ENCODE measurements at regions not wholly inside any gene's neighbourhood (a gene's known extent, or its start where the extent isn't known, plus 50 kb on each side); places are given as distances from the start of the nearest gene placed in this dataset.

GRCh38 chr5:20128343-20128742, 140.3 kb upstream of the CDH18 start:
- H3K27me3 Mint-ChIP-seq: no peaks in the 10 kb centered on the region
- H3K36me3 Mint-ChIP-seq: no peaks in the 10 kb centered on the region
- peaks cover 9% of the 10 kb centered on the region for H3K9me3 Mint-ChIP-seq
- H3K27ac Mint-ChIP-seq: no peak overlapping the region
- H3K4me1 Mint-ChIP-seq: no peaks in the 10 kb centered on the region
- ATAC-seq (ENCODE audit: low read depth) (no peak), DNase-seq (no peak)
- no peak overlapping the region for H3K4me3 Mint-ChIP-seq
- POLR2A ChIA-PET: no interaction called here

DNA sequence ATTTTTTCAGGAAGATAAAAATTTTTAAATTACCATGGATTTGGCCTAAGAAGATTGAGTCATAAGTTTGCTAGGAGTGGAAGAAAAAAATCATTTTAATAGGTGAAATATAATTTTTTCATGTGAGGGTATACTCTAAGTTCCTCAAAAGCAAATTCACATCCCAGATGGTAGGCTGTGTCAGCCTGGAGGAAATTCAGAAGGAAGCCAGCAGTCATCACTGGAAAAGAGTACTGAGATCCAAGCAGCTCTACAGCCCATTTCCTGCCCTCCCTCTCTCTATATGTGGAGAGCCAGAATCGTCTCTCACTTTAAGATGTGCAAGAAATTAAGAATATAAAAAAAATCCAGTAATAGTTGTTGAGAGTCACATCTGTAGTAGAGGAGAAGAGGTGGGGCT, 126.5 kb upstream of the CDH18 start:
- H3K4me1 Mint-ChIP-seq: no peaks in the 10 kb centered on the region
- no peak for ATAC-seq (ENCODE audit: low read depth)
- no peak for DNase-seq
- no peaks in the 10 kb centered on the region for H3K36me3 Mint-ChIP-seq
- POLR2A ChIA-PET: no interaction called here
- no peaks in the 10 kb centered on the region for H3K27me3 Mint-ChIP-seq
- H3K9me3 Mint-ChIP-seq: no peaks in the 10 kb centered on the region
- H3K27ac Mint-ChIP-seq: no peak overlapping the region
- no peak overlapping the region for H3K4me3 Mint-ChIP-seq

GRCh38 chr5:20113931-20114330, 125.9 kb upstream of the CDH18 start:
- POLR2A ChIA-PET: no interaction called here
- no peak overlapping the region for H3K27ac Mint-ChIP-seq
- no peaks in the 10 kb centered on the region for H3K9me3 Mint-ChIP-seq
- ATAC-seq (ENCODE audit: low read depth) (no peak), DNase-seq (no peak)
- H3K36me3 Mint-ChIP-seq: no peaks in the 10 kb centered on the region
- H3K4me3 Mint-ChIP-seq: no peak overlapping the region
- no peaks in the 10 kb centered on the region for H3K27me3 Mint-ChIP-seq
- no peaks in the 10 kb centered on the region for H3K4me1 Mint-ChIP-seq

GRCh38 chr5:20113031-20113715, 125.2 kb upstream of the CDH18 start:
- H3K27ac Mint-ChIP-seq: no peak overlapping the region
- no peaks in the 10 kb centered on the region for H3K4me1 Mint-ChIP-seq
- H3K9me3 Mint-ChIP-seq: peaks cover 2% of the 10 kb centered on the region
- ATAC-seq (ENCODE audit: low read depth) (no peak), DNase-seq (no peak)
- no peaks in the 10 kb centered on the region for H3K36me3 Mint-ChIP-seq
- POLR2A ChIA-PET: no interaction called here
- no peak overlapping the region for H3K4me3 Mint-ChIP-seq
- H3K27me3 Mint-ChIP-seq: no peaks in the 10 kb centered on the region

GRCh38 chr5:20109326-20109725, 121.3 kb upstream of the CDH18 start:
- DNase-seq: no peak
- Mint-ChIP-seq H3K27me3 (no peaks in the 10 kb centered on the region), H3K36me3 (no peaks in the 10 kb centered on the region), H3K27ac (no peak overlapping the region), H3K4me3 (no peak overlapping the region), H3K9me3 (peaks cover 8% of the 10 kb centered on the region), H3K4me1 (no peaks in the 10 kb centered on the region)
- no peak for ATAC-seq (ENCODE audit: low read depth)
- POLR2A ChIA-PET: no interaction called here

DNA sequence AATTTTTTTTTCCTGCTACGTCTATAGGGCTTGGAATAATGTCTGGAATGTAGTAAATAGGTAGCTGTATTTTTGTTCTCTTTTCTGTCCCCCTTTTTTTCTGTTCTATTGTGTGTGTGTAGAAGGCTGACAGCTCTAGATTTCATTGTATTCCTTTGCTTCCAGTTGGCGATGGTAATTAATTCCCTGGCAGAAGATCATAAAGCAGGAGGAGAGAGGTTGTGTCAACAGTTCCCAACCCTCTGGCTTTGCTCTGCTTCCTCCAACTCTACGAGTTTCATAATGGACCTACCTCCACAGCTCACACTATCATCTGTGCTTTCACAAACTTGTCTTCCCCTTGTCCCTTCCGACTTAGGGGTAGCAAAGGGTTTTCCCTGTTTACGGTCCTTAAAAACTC, 117.9 kb upstream of the CDH18 start:
- Mint-ChIP-seq H3K27ac (no peak overlapping the region), H3K4me3 (no peak overlapping the region), H3K27me3 (no peaks in the 10 kb centered on the region), H3K36me3 (no peaks in the 10 kb centered on the region), H3K9me3 (peaks cover 9% of the 10 kb centered on the region), H3K4me1 (no peaks in the 10 kb centered on the region)
- DNase-seq (no peak), ATAC-seq (ENCODE audit: low read depth) (no peak)
- POLR2A ChIA-PET: no interaction called here

GRCh38 chr5:20102293-20102692, 114.3 kb upstream of the CDH18 start:
- ATAC-seq (ENCODE audit: low read depth) (no peak), DNase-seq (no peak)
- no peaks in the 10 kb centered on the region for H3K4me1 Mint-ChIP-seq
- no peaks in the 10 kb centered on the region for H3K36me3 Mint-ChIP-seq
- POLR2A ChIA-PET: no interaction called here
- no peak overlapping the region for H3K27ac Mint-ChIP-seq
- H3K9me3 Mint-ChIP-seq: peaks cover 7% of the 10 kb centered on the region
- H3K27me3 Mint-ChIP-seq: no peaks in the 10 kb centered on the region
- no peak overlapping the region for H3K4me3 Mint-ChIP-seq

- DNase-seq: no peak
- Mint-ChIP-seq H3K4me1 (no peaks in the 10 kb centered on the region), H3K9me3 (peaks cover 8% of the 10 kb centered on the region), H3K4me3 (no peak overlapping the region), H3K27ac (no peak overlapping the region), H3K27me3 (no peaks in the 10 kb centered on the region), H3K36me3 (no peaks in the 10 kb centered on the region)
- POLR2A ChIA-PET: no interaction called here
- no peak for ATAC-seq (ENCODE audit: low read depth)
Measured at GRCh38 chr5:20098694-20099093, 110.7 kb upstream of the CDH18 start.

- DNase-seq (no peak), ATAC-seq (ENCODE audit: low read depth) (no peak)
- H3K4me3 Mint-ChIP-seq: no peak overlapping the region
- POLR2A ChIA-PET: no interaction called here
- H3K4me1 Mint-ChIP-seq: no peaks in the 10 kb centered on the region
- no peaks in the 10 kb centered on the region for H3K27me3 Mint-ChIP-seq
- H3K27ac Mint-ChIP-seq: no peak overlapping the region
- H3K9me3 Mint-ChIP-seq: peaks cover 5% of the 10 kb centered on the region
- no peaks in the 10 kb centered on the region for H3K36me3 Mint-ChIP-seq
Measured at GRCh38 chr5:20088361-20088760, 100.4 kb upstream of the CDH18 start.

DNA sequence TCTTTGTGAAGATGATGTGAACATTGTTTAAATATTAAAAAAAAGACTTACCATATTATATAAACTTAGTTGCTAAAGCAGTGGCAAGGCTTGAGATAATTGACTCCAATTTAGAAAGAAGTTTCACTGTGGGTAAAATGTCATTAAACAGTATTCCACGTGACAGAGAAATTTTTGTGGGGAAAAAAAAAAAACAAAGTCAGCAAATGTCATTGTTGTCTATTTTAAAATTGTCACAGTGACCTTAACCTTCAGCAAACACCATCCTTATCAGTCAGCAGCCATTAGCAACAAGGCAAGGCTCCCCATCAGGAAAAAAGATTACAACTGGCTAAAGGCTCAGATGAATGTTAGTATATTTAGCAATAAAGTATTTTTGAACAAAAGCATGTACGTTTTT, 99.3 kb upstream of the CDH18 start:
- Mint-ChIP-seq H3K4me3 (no peak overlapping the region), H3K9me3 (peaks cover 9% of the 10 kb centered on the region), H3K27ac (no peak overlapping the region), H3K36me3 (no peaks in the 10 kb centered on the region), H3K4me1 (no peaks in the 10 kb centered on the region), H3K27me3 (no peaks in the 10 kb centered on the region)
- DNase-seq (no peak), ATAC-seq (ENCODE audit: low read depth) (no peak)
- POLR2A ChIA-PET: no interaction called here

GRCh38 chr5:20077186-20077585, 89.2 kb upstream of the CDH18 start:
- Mint-ChIP-seq H3K27ac (no peak overlapping the region), H3K27me3 (no peaks in the 10 kb centered on the region), H3K4me1 (no peaks in the 10 kb centered on the region), H3K9me3 (peaks cover 4% of the 10 kb centered on the region), H3K4me3 (no peak overlapping the region), H3K36me3 (no peaks in the 10 kb centered on the region)
- ATAC-seq (ENCODE audit: low read depth) (no peak), DNase-seq (no peak)
- POLR2A ChIA-PET: no interaction called here

DNA sequence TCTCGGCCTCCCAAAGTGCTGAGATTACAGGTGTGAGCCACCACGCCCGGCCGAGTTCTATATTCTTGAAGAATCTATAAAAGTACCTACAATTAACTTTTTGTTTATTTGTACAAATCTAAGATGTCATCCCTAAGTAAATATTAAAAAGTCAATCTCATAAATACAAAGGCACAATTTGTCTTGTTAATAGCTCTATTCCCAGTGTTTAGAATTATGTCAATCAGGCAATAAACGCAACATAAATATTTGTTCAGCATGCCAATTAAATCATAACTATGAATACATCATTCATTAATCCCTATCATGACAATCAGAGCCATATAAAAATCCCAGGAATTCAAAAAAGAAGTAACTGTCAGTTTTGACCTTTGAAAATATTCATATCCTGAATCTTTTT, 68.9 kb upstream of the CDH18 start:
- POLR2A ChIA-PET: no interaction called here
- DNase-seq: no peak
- Mint-ChIP-seq H3K36me3 (no peaks in the 10 kb centered on the region), H3K4me1 (no peaks in the 10 kb centered on the region), H3K9me3 (peaks cover 7% of the 10 kb centered on the region), H3K27ac (no peak overlapping the region), H3K4me3 (no peak overlapping the region), H3K27me3 (no peaks in the 10 kb centered on the region)
- ATAC-seq (ENCODE audit: low read depth): no peak

GRCh38 chr5:20055301-20055700, 67.3 kb upstream of the CDH18 start:
- no peaks in the 10 kb centered on the region for H3K27me3 Mint-ChIP-seq
- no peak overlapping the region for H3K27ac Mint-ChIP-seq
- H3K4me3 Mint-ChIP-seq: no peak overlapping the region
- no peaks in the 10 kb centered on the region for H3K4me1 Mint-ChIP-seq
- H3K9me3 Mint-ChIP-seq: peaks cover 7% of the 10 kb centered on the region
- H3K36me3 Mint-ChIP-seq: no peaks in the 10 kb centered on the region
- POLR2A ChIA-PET: no interaction called here
- ATAC-seq (ENCODE audit: low read depth) (no peak), DNase-seq (no peak)

DNA sequence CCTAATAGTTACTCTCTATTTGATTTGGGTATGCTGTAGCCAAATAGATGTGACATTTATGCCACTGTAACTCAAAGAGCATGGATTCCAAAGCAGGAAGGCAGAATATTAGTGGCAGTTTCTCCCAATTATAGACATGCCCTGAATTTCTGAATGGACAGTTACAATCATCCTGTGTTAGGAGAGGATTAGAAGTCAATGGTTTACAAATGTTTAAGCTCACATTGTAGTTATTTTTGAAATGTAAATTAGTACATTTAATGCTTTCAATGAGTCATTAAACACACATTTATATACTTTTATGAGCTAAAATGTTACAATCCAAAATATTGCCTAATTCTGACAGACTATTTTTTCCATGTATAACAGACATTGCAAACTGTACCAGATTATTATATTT, 62.3 kb upstream of the CDH18 start:
- H3K27ac Mint-ChIP-seq: no peak overlapping the region
- H3K9me3 Mint-ChIP-seq: peaks cover 2% of the 10 kb centered on the region
- no peaks in the 10 kb centered on the region for H3K4me1 Mint-ChIP-seq
- no peaks in the 10 kb centered on the region for H3K36me3 Mint-ChIP-seq
- DNase-seq (no peak), ATAC-seq (ENCODE audit: low read depth) (no peak)
- POLR2A ChIA-PET: no interaction called here
- H3K27me3 Mint-ChIP-seq: no peaks in the 10 kb centered on the region
- H3K4me3 Mint-ChIP-seq: no peak overlapping the region

DNA sequence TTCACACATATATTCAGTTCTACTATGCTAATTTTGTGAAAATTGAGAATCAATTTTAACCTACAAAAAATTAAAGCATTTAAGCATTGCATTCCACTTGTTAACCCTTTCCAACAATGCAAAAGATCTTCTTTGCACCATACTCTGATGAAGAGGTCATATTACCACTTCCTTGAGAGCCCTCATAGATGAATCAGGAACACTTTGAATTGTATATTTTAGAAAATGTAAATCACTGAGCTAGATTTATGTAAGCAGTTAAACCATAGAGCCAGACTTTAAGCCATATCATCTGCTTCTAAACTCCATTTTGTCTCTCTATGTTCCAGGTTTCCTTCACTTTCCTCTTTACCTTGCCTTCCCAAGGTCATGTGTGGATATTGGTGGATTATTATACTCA, 56.5 kb upstream of the CDH18 start:
- no peaks in the 10 kb centered on the region for H3K27me3 Mint-ChIP-seq
- H3K36me3 Mint-ChIP-seq: no peaks in the 10 kb centered on the region
- POLR2A ChIA-PET: no interaction called here
- peaks cover 1% of the 10 kb centered on the region for H3K9me3 Mint-ChIP-seq
- no peak for DNase-seq
- H3K4me1 Mint-ChIP-seq: no peaks in the 10 kb centered on the region
- H3K27ac Mint-ChIP-seq: no peak overlapping the region
- no peak for ATAC-seq (ENCODE audit: low read depth)
- no peak overlapping the region for H3K4me3 Mint-ChIP-seq
